GM19468 (cell line): ENCODE measurements at regions not wholly inside any gene's neighbourhood (a gene's known extent, or its start where the extent isn't known, plus 50 kb on each side); places are given as distances from the start of the nearest gene placed in this dataset.

Experiments
- ATAC-seq: cut with Tn5 transposase; IDR thresholded peaks from one replicate; pipeline ENCODE4 v1.9.1; 2021; ENCODE audit warnings: mild to moderate bottlenecking, moderate library complexity, moderate number of reproducible peaks; ENCODE audit not compliant: unreplicated experiment; ENCODE audit errors: extremely low read depth

DNA sequence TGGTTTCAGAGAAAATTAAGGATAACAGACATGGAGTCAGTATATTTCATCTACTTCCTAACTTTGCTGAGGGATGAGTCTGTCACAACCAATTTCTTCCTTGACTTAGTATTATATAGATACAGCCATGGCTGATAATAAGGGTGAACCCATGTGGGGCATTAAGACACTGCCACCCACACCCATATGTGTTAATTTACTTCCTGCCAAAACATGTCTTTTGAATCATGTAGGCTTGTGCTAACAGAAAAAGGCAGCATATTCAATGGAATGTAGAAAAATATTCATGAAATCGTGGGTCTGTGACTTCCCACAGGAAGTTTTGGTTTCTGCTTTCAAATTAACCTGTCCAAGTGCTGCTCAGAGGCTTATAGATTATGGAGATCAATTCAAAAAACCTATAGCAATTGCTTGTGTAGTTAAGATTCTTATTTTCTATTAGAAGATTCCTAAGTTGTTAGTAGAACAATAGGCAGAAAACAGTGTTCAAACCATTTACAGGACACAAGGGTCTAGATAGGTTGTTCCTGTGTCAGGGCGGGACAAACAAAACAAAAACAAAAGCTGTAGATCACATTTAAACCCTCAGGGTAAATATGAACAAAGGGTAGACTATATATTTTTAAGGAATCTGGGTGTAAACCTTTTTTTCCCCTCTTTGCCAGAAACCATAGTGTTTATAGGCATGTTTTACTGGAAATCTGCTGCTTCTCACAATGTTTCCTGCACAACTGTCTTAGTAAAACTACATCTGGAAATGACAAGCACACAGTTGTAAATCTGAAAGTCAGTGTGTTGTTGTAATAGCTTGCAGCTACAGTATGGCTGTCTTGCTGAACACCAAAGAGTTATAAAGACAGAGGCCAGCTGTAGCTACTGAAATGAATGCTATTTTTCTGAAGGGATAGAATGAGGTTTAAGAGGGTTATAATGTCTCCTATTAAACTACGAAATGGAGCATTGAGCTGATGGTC is 691.2 kb downstream of the EPHA4 start:
- ATAC-seq, result no peak

DNA sequence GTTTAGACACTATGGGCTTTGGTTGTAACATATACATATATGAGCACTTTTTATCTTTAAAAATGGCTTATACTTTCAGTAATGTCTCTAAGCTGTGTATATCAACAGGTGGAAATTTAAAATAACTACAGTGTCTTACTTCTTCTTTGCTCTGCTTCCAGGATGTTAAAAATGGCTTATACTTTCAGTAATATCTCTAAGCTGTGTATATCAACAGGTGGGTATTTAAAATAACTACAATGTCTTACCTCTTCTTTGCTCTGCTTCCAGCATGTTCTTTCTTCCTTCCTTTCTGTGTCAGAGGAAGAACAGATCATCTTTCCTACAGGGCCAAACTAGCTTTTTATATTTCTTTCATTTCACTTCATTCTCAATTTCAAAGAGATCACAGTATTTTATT is 689.6 kb downstream of the EPHA4 start:
- ATAC-seq, result no peak

DNA sequence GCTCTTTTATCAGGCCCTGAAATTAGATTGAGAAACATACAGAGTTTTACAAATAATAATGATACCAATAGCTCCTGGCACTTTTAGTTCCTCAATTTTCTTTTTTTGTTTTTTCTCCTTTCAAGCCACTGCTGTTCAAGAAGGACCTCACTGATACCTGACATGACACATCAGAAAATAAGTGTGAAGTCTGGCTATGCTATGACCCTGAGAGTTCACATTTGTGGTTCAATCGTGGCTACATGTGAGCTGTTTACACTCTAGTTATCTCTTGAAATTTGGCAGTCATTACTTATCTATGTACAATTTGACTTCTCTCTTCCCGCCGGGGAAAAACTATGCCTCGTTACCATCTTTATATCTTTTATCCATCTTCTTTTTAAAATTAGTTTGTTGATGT is 686.5 kb downstream of the EPHA4 start:
- no peak for ATAC-seq

DNA sequence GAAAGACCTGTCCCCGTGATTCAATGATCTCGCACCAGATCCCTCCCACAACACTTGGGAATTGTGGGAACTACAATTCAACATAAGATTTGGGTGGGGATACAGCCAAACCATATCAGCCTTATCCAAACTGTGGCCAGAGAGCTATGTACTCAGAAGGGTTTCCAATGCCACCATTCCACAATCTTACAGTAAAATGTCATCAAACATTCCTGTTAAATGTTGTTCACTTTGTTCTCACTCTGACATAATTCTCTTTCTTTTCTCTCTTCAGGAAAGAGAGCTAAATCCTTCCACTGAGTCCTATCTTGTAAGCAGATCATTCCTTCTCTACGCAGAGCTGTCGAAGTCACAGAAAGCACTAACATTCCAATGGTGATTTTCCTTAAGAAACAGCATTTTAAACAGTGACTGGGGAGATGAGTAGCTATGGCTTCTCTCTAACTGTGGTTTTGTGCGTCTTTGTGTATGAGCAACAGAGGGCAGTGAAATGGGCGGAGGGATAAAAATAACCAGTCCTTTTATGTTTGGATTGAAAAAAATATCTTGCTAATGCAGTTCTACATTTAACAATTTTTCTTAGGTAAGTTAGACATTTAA is 684.7 kb downstream of the EPHA4 start:
- no peak for ATAC-seq

DNA sequence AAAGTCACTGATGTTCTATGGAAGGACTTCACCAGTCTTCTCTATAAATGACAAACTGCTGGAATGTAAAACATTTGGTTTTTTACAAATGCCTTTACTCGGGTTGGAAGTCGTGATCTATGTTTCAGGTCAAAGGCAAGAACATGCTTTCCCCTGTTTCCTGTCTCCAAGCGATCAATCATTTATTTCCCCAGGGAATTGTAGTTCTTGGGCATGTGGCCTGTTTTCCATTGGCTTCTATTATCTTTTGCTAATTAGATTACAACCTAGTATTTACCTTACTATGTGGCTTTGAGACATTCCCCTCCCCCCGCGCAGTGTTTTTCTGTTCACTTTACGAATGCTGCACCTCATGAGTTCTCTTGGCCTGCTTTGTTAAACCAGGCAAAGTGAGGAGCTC is 684.2 kb downstream of the EPHA4 start:
- no peak for ATAC-seq

DNA sequence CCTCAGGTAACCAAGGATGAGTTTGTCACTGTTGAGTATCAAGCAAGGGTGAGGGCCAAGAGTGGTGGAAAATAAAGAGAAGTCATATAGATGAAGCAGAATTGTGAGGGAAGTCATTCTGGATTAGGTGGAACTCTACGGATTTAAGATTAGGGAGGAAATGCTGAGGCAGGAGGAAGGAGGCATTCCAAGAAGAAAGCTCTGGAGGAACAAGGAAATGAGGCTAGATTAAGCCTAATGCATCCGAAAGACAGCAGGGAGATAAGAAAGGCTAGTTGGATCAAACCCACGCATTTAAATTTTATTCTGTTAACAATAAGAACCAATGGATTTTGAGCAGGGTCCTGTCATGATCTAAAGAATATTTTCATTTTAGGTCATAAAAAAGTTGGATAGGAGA is 681.2 kb downstream of the EPHA4 start:
- ATAC-seq, result no peak

DNA sequence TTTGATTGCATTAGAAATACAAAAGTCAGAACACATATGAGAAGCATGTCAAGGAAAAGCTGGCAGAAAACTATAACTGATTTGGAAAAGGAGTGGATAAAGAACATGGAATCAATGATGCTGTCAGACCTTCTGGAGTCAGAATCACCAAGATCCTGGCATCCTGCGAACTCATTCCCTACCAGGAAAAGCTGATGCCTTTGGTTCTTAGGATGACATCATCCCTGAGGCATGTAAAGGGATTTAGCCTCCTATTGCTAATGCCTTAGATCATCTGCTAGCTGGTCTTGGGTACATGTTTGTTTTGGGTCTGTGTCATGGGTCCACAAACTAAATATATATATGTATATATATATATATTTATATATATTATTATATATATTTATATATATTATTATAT is 680.7 kb downstream of the EPHA4 start:
- no peak for ATAC-seq

DNA sequence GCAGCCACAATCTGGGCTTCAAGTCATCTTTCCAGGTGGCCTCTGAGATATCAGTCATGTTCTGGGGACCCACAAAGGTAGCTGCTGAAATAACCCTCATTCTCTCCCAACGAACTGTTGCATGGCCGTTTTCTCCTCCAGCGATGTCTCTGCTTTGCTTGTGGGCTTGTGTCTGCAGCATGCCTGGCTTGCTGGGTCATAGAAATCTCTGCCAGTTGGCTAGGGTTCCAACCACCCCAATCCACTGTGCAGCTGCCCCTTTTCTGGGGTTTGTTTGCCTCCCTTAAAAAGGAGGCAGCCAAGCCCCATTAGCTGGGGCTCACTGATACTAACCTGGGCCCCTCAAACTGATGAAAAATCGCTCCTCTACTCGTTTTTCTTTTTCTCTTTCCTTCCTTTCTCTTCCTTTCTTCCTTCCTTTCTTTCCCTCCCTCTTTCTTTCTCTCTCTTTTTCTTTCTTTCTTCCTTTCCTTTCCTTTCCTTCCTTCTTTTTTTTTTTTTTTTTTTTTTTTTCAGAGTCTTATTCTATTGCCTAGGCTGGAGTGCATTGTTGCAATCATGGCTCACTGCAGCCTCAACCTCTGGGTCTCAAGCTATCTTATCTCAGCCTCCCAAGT is 680.0 kb downstream of the EPHA4 start:
- no peak for ATAC-seq

DNA sequence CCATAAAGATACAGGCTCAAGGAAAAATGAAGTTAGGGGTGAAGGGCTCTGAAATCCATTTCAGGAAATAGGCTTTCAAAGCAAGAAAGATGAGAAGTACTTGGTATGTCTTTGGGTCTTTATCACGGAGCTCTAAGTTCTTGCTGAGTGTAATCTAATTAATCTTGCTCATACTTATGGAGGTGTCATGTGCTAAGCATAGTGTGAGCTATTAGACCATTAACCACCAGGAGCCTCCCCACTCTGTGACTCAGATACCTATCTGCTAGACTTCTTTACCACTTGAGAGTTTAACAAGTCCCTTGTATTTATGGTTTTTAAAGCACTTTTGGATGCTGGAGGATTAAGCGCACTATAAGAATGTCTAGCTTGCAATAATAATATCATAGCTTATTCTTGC is 678.7 kb downstream of the EPHA4 start:
- no peak for ATAC-seq

DNA sequence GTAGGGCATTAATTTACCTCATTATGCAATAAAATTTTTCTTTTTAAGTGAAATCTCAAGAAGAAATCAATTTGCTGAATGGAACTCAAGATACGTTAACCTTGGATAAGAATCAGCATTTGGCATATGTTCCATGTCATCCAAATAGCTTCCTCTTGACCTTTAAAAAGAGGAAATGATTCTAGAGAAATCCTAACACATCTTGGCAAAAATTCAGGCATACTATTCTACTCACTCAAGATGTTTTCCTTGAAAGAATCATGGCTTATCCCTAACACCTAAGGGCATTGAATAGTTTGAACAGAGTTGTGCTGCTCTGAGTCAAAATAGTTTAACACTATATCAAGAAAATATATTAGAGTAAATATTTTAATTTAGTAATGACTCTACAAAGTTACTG is 678.0 kb downstream of the EPHA4 start:
- no peak for ATAC-seq

DNA sequence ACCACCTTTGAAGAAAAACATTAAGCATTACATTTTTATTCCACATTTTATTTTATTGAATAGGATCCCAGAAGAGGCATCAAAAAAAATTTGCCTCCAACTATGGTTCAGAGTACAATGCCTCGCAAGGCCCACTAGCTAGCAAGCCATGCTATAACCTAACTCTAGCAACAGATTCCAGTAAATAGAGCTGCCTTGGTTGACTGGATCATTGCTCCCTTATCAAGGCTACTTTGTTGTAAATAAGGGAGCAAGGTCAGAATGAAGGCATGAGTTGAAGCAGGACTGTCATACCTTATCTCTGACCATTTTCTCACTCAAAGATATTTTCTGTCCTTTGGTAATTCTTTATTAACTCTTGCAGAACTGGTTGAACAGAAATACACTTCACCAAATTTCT is 672.6 kb downstream of the EPHA4 start:
- no peak for ATAC-seq

DNA sequence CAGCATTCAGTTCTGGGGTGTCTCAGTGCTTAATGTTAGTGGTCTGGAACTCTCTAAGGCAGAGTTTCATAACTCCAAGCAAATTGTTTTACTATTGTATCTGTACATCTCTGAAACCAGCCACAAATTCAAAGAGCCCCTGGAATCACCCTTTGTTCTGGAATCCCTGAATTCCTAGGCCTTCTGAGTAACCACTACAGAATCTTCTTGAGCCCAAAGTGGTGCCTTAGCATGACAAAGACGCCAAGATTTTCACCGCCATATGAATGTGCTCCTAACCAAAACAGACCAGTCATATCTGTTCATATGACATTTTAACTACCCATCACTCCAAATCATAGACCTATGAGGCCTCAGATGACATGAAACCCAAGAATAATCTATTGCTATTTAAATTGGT is 668.1 kb downstream of the EPHA4 start:
- ATAC-seq, result no peak

DNA sequence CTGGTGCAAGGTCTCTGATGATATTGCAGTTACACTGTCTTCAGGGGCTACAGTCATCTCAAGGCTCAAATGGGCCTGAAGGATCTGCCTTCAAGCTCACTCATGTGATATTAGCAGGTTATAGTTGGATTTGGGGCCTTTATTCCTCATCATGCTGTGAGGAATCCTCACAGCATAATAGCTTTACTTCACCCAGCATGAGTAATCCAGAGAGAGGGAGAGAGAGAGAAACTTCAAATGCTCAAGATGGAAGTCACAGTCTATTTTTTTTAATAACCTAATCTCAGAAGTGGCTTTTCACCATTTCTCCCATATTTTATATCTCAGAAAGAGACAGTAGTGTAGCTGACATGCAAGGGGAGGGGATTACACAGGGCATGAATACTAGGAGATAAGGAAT is 658.7 kb downstream of the EPHA4 start:
- no peak for ATAC-seq

DNA sequence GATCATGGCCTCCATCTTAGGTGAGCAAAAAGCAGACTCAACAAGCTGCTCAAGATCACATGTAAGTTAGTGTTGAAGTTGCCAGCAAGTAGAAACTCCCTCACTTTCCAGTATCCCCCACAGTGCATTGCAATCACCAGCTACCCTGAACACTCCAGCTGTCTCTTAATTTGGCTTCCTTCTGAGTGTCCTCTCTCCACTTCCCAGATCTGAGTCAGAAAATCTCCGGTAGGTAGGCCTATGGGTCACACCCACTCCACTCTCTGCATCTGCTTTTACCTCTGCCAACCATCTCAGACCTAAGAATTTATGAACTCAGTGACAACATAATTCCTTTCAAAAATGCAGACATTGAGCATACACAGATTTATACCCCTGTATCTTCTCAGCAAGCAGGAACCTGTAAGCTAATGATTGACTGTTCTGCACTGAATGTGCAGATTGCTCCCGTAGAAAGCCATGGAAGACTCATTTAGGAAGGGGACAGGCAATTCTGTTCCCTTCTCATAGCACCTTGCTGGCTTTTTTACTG is 656.9 kb downstream of the EPHA4 start:
- ATAC-seq, result no peak

DNA sequence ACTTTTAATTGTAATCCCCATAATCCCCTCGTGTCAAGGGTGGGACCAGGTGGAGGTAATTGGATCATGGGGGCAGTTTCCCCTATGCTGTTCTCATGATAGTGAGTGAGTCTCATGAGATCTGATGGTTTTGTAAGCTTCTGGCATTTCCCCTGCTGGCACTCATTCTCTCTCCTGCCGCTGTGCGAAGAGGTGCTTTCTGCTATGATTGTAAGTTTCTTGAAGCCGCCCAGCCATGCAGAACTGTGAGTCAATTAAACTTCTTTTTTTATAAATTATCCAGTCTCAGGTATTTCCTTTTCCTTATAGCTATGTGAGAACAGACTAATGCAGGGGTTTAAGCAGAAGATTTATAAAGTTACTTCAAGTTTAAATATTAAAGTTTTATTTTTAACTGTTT is 655.2 kb downstream of the EPHA4 start:
- ATAC-seq, result no peak

DNA sequence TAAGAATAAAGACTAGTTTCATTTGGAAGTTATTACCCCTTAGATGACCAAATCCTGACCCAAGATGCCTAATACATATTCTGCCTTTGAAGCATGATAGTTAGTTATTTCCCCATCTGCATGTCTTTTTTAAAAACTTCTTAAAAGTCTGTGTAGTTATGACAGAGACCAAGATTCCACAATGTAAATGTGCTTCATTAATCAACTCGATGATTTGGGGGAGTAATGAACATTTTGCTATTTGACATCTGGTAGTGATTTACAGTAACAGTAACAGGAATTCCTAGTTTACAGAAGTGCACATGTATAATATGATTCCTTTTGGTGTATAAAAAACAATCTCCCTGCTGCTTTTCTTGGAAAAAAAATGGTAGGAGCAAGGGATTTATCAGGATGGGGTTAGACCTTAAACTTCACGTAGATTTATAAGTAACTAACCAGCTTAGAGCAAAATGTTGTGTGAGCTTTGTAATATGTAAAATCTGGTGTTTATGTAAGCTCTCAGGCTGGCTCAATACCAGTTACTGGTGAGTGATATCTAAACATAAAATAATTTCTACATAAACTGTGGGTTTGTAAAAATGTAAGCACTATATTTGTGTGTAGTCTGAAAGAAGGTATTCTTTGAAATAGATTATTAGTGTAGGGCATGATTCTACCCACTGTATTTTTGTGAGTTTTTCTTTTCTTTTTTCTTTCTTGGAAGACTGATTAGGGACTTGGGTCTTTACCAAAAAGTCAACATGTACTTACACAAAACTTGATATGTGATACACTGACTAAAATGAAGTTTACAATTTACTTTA is 641.6 kb downstream of the EPHA4 start:
- ATAC-seq, result no peak

DNA sequence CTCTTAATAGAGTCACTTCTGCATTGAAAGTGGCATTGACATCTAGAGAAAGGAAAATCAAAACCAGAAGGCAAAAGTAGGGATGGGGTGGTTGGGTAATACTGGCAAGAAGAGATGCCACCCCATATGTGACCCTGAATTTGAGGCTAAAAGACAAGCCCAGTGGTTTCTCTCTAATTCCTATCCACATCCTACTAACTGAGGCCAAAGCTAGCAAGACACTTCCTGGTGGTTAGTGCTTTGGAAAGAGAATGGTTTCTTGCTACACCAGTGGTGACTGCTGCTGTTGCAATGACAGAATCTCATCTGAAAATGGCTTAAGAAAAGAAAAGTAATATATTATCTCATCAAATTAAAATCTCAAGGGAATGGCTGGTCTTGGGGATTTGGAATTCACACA is 640.6 kb downstream of the EPHA4 start:
- no peak for ATAC-seq

DNA sequence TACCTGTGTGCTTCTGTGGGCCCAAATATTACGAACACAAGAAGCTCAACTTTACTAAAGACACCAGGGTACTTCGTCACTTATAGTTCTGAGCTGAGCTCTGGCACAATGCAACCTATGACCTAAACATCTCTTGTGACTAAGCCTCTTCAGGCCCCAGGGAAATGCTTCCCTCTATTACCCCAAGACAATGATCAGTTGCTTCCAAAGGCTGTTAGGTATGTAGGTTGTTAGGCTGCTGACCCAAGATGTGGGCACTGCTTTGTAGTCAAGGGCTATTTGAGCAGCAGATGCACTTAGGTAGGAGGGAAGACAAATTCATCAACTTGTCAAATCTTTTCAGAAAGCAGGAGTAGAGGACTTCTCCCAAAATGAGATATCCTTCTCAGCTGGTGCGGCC is 640.1 kb downstream of the EPHA4 start:
- no peak for ATAC-seq

DNA sequence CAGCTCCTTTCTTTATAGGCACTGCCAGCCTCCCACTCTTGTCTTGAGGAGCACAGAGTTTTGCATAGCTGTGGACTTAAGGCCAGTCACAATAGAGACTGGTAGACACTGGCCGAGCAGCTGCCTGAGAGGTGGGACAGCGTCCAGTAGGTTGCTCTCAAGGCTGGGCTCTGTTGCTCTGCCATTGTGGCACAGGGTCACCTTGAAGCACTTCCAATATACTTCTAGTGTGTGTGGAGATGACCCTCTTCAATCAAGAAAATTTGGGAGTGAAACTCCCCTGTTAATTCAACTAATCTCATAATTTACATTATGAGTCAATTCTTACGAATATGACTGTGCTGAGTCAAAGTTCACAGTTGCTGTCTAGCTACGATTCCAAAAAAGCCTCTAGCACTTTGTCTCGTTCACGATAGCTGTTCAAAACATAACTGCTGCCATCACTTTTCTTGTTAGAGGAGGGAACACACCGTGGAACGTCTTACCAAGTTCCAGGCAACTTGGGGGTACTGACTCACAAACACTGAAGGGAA is 636.2 kb downstream of the EPHA4 start:
- ATAC-seq, result peak; percentile 64

DNA sequence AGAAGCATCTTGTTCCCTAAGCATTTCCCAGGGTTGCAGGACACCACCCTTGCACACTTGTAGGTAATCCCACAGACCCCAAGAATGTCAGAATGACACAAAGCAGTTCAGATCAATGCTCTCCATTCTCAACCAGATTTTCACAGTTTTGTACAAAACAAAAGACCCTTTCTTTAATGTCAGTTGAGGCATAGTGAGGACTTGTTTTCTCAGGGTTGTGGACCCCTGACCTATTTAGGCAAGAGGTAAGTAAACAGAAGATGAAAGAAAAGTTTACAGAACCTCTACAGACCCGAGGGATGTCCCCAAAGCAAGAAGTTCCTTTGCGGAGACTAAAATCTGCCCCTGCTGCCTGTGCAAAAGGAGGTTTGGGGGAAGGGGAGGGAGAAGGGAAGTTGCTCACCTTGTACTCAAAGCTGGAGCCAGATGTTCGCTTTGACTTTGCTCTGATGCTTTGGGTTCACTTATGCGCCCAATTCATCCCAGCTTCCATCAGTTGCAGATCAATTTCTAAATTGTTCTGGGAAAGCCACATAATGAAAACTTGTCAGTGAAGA is 635.4 kb downstream of the EPHA4 start:
- no peak for ATAC-seq
